ENCODE measurements at regions not wholly inside any gene's neighbourhood (a gene's known extent, or its start where the extent isn't known, plus 50 kb on each side); places are given as distances from the start of the nearest gene placed in this dataset.

DNA sequence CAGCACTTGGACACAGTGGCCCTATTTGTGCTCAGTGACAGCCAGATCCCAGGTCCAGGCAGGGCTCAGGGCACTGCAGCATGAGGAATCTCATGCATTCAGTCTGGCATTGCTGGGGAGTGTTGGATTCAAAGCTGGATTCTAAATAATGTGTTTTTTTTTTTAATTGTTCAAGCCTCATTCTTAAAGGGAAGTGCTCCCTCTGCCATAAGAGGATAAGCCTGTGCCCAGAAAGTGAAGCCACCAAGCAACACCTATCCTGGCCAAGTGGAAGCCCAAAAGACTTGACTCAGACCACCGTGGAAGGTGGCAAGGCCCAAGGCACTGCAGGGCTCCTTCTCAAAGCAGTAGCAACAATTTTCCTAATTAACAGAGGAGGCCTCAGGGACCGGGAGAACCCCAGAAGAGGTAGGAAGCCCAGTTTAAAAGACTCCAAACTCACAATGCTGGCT, 135.6 kb downstream of the ACTL7B start:
- DNase-seq (ENCODE audit: low read depth in 2 of 2), result no peak

DNA sequence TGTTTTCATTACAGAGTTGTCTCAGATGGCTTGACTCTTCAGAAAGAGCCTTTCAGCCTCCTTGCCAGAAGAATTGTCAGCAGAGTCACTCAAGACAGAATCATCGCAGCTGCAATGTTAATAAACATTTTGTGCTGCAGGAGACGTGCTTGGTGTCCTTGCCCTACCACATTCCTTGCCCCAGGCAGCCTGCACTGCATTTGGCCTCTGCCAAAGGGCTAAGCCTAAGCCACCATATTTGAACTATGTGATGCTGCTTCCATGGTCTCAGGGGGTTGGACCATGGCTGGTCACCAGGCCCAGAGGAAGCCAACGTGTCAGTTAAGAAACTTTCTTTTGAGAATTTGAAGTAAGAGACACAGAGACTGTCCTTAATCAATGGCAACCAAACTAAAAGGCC, 145.4 kb downstream of the ACTL7B start:
- no peak for DNase-seq (ENCODE audit: low read depth in 2 of 2)

DNA sequence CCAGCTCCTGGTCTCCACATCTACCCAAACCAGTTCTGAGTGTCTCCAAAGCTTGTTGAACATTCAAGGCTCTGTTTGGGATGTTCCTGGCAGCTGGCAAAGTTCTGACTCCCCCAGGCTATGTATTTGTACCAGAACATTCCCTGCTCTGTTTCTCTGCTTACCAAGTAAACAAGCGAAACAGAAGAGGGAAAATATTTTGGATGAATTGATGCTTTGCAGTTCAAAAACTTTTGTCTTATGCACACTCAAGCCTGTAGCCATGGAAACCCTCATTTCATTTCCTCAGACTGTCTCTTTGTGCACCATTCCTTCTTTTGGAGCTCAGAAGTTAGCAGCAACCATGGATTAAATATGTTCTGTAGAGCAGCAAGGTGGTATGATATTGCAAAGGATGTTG, 145.8 kb downstream of the ACTL7B start:
- no peak for DNase-seq (ENCODE audit: low read depth in 2 of 2)

DNA sequence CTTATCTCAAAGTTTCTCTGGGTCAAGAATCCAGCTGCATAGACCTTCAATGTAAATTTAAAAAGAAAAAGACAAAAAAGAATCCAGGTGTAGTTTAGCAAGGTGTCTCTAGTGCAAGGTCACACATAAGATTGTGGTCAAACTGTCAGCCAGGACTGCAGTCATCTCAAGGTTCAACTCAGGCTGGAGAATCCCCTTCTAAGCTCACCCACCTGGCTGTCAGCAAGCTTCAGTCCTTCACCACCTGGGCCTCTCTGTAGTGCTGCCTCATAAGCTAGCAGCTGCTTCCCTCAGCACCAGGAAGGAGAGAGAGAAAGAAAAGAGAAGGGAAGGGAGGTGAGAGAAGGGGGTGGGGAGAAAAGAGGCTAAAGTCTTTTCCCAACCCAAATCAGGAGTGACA, 146.7 kb downstream of the ACTL7B start:
- DNase-seq (ENCODE audit: low read depth in 2 of 2), result no peak

DNA sequence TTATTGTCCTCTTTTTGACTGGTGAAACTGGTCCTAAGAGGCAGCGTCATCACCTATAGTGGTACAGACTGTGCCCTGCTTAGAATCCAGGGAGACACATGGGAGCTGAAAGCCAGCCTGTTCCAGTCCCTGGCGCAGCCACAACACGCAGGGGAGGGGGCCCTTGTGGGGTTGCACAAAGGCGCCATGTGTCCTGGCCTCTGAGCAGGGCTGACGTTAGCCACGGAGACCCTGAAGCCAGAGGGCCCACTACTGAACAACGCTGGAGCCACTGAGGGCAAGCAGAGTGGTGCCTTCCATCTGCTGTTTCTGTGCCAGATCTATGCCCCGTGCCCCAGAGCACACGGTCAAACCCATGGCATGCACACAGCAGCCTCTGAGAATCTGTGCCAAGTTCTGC, 147.3 kb downstream of the ACTL7B start:
- no peak for DNase-seq (ENCODE audit: low read depth in 2 of 2)

DNA sequence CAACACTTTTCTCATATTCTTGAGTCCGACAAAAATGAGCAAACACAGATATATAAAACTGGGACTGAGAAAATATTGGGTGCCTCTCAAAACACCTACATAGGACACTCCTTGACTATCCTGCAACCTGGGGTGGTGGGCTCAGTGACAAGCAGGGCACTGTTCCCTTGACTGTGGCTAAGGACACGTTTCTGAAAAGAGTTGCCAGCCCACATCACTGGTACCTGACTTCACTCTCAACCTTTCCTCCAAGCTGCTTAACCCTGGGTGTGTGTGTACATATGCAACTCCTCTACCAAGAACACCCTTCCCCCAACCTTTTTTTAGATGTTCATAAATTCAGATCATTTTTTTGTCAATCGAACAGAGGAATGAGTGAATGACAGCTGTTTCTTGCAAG, 148.7 kb downstream of the ACTL7B start:
- DNase-seq (ENCODE audit: low read depth in 2 of 2), result no peak

DNA sequence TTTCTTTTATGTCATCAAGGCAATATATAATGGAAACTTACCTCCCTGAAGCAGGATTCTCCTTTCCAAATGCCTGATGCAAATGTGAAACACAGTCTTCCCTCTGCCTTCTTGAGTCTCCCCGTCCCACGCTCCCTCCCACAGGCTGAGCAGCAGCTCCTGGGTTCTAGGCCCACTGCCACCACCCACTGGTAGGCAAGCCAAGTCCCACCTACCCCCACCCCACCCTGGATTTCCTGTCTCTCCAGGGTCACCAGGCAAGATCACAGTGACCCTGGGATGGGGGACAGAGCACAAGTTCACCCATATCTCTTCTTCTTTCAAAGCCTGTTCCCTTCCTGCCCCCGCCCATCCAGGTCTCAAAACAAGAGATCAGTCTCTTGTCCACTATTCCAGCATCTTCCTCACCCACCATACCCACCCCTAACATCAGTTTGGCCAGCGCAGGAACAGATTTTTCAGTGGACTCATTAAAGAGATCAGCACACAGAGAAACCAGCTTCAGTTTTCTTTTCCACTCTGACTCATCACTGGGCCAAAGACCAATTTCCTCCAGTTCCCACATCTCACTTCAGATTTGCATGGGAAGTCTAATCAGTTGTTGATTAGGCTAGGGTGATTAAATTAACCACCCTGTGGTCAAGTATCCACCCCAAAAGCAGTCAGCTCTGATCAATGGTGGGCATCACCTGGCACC, 151.5 kb downstream of the ACTL7B start:
- DNase-seq (ENCODE audit: low read depth in 2 of 2), result no peak

DNA sequence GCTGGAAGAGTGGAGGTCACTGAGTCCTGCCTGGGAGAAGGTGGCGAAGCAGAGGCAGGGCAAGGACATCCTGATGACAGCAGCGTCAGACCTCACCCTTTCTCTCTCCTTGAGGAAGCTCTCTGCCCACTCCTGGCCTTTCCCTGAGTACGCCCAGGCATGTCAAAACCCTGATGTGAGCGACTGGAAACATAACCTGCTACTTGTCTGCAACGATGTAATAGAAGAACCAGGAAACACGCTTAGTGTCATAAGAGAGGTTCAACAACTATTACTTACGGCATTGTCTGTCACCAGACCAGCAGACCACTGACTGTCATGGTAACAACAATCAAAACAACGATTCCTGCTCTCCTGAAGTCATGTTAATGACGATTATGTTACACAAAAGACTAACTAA, 152.4 kb downstream of the ACTL7B start:
- DNase-seq (ENCODE audit: low read depth in 2 of 2), result no peak

DNA sequence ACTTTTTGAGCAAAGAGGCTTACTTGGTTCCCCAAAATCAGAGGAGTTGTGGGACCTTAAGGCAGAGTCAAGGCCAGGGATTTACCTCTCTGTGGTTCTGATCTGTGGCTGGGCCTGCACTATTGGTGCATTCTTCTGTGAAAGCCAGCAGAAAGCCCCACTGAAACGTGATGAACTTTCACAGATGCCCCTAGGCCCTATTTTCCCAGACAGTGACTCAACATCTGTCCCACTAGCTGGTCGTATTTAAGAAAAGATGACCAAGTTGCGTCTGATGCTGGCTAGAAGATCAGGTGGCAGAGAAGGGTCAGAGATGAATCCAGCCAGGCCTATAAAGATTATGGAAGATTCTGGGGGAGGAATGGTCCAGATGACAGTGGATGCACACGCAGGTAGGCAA, 153.1 kb downstream of the ACTL7B start:
- DNase-seq (ENCODE audit: low read depth in 2 of 2), result no peak

DNA sequence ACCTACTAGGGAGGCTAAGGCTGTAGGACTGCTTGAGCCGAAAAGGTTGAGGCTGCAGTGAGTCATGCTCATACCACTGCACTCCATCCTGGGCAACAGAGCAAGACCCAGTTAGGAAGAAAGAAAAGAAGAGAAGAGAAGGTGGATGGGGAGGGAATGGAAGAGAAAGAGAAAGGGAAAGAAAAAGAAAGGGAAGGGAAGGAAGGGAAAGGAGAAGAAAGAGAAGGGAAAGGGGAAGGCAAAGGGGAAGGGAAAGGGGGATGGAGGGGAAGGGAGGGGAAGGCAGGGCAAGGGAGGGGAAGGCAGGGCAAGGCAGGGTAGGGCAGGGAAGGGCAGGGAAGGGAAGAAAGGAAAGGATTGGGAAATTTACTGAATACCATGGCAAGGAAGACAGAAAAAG, 157.0 kb downstream of the ACTL7B start:
- DNase-seq (ENCODE audit: low read depth in 2 of 2), result no peak

DNA sequence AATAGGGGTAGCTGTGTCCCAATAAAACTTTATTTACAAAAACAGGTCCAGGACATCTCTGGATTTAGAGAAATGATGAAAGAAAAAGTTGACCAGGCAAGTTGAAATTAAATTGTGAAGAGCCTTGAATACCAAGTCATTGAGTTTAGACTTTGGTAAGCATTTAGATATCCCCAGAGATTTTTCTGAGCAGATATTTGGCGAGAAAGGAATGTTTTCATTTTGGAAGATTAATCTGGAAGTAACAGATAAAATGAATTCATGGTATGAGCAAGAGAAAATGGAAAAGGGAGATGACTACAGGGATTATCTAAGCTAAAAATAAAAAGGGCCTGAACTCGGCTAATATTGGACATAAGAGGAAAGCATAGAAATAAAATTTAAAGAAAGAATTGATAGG, 157.6 kb downstream of the ACTL7B start:
- no peak for DNase-seq (ENCODE audit: low read depth in 2 of 2)

DNA sequence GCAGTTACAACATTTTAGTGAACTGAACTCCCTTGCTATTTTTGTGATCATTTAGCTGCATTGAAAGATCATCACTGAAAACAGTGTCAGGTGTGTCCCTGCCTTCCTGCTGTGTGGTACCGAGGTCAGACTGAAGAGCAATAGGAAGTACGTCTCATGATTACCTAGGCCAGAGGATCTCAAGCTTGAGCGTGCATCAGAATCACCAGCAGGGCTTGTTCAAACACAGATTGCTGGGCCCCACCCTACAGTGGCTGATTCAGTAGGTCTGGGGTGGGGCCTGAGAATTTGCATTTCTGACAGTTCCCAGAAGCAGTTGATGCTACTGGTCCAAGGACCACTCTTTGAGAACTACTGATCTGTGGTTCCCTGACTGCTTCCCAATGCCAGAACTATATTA, 159.6 kb downstream of the ACTL7B start:
- DNase-seq (ENCODE audit: low read depth in 2 of 2), result no peak

DNA sequence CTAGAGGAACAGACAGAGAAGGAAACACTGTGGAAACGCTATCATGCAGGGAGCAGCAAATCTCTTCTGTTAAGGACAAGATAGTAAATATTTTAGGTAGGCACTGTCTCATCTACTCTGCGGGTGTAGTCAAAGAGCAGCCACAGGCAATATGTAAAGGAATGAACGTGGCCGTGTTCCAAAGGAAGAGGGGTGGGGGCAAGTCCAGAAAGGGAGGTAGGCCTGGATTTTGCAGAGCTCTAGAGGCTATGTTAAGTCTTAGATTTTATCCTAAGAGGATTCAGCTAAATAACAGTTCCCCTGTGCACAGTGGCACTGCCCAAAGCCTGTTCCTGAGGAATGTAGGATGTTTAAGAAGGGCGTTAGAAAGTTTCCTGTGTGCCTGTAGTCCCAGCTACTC, 161.6 kb downstream of the ACTL7B start:
- no peak for DNase-seq (ENCODE audit: low read depth in 2 of 2)

DNA sequence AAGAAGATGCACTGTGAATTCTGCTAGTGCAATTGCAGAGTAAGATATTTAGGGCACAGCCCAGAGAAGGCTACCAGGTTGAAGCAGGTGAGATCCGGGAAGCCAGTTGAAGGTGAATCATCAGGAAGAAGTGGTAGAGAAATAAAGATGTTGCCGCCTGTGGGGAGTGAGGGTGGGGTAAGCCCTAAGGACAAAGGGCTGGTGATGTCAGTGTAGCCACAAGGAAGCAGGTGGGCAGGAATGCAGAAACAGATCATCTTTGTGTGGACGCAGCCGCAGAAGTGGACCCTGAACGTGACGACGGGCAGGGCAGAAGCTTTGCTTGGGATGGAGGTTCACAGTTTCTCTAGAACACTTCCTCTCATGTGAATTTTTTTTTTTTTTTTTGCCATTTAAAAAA, 164.2 kb downstream of the ACTL7B start:
- DNase-seq (ENCODE audit: low read depth in 2 of 2), result no peak

DNA sequence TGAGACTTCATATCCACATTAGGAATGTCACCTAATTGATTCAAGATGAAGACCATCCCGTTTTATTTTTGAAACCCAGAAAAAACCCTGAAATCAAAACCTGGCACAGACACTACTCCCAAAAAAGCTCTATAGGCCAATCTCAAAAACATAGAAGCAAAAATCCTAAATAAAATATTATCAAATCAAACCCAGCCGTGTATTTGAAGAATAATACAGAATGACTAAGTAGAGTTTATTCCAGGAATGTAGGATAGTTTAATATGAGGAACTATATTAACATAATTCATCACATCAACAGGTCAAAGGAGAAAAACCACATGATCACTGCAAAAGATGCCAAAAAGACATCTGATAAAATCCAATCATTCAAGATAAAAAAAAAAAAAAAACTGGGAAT, 167.1 kb downstream of the ACTL7B start:
- no peak for DNase-seq (ENCODE audit: low read depth in 2 of 2)

DNA sequence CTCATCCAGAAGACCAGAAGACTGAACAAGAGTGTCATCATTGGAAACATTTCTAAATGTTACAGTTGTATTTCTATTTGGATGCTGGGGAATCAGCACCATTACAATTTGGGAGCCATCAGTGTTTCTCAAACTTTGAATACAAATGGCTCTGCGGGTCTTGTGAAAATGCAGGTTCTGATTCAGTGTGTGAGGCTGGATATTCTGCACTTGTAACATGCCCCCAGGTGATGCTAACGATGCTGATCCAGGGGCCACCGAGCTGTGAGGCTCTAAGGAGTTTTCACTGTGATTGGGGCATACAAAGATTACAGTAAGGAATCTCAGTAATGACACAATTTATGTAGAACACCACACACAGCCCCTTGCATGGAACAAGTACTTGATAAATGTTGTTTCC, 167.7 kb downstream of the ACTL7B start:
- no peak for DNase-seq (ENCODE audit: low read depth in 2 of 2)

DNA sequence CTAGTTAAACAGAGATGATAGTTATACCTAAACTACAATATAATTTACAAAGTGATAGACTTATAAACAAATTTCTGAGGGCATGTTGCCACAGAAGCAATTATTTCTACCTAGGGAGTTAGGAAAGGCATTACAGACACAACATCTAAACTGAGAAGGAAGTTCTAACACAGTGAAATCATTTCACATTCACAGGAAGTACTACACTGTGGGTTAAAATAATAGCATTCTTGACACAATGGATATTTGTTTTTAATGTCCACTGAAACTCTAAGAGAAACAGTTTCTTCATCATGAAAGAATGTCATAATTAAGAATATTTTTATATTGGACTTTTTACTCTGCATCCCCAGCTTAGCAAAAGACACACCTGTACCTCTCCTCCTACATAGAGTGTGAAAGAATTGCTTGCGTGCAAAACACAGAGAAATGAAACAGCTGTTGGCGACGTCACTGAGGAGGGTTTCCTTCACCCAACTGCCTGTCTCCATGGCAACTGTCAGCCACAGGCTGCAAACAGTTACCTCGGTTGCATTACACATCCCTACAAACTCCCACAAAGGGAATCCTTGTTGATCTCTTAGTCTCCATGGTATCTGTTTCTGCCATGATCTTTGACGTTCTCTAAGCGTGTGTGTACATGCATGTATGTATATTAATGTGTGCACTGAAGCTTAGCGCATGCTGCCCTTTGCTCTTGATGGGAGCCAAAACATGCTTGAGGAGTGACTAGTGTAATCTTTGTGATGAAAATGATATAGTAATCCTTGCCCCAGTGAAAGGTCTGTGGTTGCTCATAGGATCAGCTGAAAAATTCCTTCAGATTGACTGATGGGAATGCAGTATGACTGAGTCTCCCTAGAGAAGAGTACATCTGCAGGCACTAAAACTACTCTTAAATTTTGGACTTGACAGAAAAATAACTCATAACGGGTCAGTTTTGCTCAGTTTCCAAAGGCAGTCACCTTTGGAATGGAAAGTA, 168.5 kb downstream of the ACTL7B start:
- DNase-seq (ENCODE audit: low read depth in 2 of 2), result no peak

DNA sequence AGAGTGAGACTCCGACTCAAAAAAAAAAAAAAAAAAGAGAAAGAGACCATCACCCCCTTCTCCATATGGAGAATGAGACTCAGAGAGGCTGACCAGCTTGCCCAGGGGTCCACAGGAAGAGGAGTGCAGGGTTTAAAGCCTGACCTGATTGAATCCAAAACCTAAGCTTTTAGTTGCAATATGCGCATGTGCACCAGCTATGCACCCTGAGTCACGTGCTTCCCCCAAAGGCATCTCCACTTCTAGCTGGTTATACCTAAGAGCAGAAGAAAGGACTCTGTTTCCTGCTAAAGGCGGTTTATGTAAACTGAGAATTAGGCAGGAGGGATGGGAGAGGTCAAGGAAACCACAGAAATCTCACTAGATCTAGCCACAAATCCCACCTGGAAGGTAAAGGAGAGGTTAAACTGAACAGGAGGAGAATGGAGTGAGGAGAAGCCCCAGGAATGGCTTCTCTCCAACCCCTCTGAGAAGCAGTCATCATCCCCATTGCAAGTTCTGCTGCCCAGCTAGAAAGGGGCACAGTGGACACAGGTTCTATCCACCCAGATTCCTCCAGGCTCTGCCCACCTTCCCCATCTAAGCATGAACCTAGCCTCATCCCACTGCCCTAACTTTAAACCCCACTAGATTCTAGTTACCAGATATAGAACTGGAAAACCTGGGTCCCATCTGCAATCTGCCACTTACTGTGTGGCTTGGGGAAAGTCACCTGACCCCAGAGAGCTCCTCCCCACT, 171.3 kb downstream of the ACTL7B start:
- DNase-seq (ENCODE audit: low read depth in 2 of 2), result no peak

DNA sequence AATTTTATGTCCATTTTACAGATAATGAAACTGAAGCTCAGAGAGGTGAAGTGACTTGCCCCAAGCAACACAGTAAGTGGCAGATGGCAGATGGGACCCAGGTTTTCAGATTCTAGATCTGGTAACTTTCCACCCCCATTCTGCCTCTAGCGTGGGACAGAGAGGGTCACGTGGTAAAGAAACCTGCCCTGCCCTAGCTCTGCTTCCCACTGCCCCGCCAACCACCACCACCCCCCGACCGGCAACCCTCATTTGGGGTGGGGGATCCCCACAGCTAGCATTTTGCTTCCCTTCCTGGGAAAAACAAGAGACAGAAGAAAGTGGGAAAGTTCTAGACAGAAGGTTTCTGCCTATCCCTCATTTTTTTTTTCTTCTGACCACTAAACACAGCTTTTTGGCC, 172.5 kb downstream of the ACTL7B start:
- no peak for DNase-seq (ENCODE audit: low read depth in 2 of 2)

DNA sequence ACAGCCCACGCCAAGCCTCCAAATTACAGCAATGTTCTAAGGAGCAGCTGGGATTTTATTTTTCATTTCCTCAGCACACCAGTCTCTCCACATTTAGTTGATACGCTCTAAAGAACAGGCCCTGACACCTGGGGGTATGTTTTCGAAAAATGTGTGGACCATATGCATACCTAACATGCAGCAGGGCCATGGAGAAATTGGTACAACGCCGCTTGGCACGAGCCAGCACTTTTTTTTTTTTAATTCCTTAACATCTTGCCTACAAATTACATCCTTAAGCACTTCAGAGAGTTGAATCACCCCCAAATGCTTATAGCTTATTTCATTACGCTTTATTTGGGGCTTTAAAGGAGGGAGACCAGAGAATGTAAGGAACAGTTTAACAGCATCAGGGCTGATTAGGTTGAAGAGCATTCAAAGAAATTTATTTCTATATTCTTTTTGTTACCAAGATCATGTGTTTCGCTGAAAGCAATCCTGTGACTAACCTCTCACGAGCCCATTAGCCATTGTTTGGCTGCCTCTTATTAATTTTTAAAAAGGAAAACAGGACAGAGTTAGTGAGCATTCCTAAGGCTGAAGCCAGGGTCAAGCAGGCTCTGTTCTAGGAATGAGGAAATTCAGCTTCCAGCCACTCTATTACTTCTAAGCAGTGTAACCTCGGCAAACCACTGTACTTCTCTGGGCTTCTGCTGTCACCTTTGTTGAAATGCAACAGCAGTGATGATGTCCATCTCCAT, 173.8 kb downstream of the ACTL7B start:
- no peak for DNase-seq (ENCODE audit: low read depth in 2 of 2)

DNA sequence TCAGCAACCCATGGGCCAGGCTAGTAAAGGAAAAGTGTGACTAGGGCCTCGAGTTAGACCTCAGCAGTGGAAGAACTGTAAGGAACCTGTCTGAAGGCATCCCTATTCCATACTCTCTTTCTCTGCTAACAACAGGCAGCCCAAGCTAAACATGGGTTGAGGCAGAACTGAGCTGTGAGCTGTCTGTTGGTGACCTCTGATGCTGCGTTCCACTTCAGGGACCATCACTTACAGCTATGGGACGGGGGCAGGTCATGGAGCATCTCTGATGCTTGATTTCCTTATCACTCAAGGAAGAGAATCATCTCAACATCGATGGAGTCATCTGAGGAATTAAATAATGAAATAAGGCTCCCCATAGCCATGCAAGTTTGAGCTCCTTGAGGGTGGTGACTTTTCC, 174.8 kb downstream of the ACTL7B start:
- DNase-seq (ENCODE audit: low read depth in 2 of 2), result no peak

DNA sequence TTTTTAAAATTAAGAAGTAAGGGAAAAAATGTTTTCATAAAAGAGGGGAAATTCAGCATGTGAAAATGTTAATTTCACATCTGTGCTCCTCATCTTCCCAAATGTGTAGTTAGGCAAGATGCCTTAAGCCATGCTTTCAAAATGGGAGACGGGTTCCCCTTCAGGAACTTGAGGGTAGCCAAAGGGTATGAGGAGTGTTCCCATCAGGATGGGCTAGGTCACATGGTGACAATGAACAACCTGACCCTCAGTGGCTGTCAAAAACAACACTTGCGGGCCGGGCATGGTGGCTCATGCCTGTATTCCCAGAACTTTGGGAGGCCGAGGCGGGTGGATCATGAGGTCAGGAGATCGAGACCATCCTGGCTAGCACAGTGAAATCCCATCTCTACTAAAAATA, 178.0 kb downstream of the ACTL7B start:
- no peak for DNase-seq (ENCODE audit: low read depth in 2 of 2)

All from stimulated activated CD8-positive, alpha-beta memory T cell treated with anti-CD3 and anti-CD28 coated beads, Interleukin-7, amount 100 ng/mL, for 1 hour (primary cell).